Cardiac muscle cell (in vitro differentiated cells and primary cell): ENCODE measurements at regions not wholly inside any gene's neighbourhood (a gene's known extent, or its start where the extent isn't known, plus 50 kb on each side); places are given as distances from the start of the nearest gene placed in this dataset.
"Not testable (repeated sequence)": the region's sequence is repeated elsewhere in the genome, so short reads cannot be mapped to it uniquely, and the experiment has no call there.

Experiments
- DNase-seq, 2 donors: peaks; one replicate each; pipeline versions ENCODE4 v3.0.0 to v3.0.0-alpha.2; 2010 to 2017; ENCODE audit warnings: low read depth in 1 of 2, low spot score in 1 of 2
- H3K27ac ChIP-seq: fragments of 200-600 bp; sonication (generic); 2 replicates; pipeline ENCODE4 v1.5.1; 2016
- H3K27me3 ChIP-seq: fragments of 200-600 bp; sonication (generic); 2 replicates; pipeline ENCODE4 v1.6.0; 2016; ENCODE audit warnings: control low read depth
- H3K36me3 ChIP-seq: fragments of 200-600 bp; sonication (generic); 2 replicates; pipeline ENCODE4 v1.5.1; 2016; ENCODE audit warnings: control low read depth
- H3K4me1 ChIP-seq: fragments of 200-600 bp; sonication (generic); 2 replicates; pipeline ENCODE4 v1.8.1; 2017; ENCODE audit warnings: low read depth, mild to moderate bottlenecking, mixed run types
- H3K4me3 ChIP-seq: fragments of 200-600 bp; sonication (generic); 2 replicates; pipeline ENCODE4 v1.5.1; 2016; ENCODE audit warnings: mild to moderate bottlenecking
- H3K9me3 ChIP-seq: fragments of 200-600 bp; sonication (generic); 2 replicates; pipeline ENCODE4 v1.5.1; 2017; ENCODE audit warnings: low read depth, mild to moderate bottlenecking, control low read depth
- CTCF ChIP-seq: IDR thresholded peaks from 2 replicates; pipeline ENCODE4 v1.5.1; 2012; ENCODE audit warnings: low read depth, mild to moderate bottlenecking, low read length

DNA sequence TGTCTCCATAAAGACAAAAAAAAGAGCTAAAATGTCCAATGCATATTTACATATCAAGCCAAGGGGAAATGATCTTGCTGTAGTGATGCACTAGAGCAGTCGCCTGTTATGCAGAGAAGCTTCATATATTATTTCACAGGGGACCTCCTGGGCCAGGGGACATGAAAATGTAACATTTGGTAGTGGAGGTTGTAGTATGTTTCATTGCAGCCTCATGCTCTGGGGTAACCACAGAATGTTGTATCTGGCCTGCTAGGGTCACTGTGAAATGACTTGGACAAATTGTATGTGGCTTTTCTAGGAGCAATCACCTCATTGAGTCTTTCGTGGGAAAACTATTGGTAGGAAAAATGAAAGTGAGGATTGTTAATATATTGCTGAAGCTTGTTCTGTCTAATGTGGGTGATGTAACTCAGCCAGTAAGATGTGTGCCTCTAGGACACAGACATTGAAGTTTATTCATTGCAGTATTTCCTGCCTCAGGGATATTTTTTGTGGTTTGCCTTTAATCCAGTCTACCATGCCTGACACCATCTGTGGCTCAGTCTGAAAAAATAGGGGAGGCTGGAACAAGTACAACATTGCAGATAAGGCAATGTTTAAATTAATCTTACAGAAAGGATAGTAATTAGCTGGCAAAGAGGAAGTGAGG lies 430.8 kb upstream of the TNC start:
- Histone ChIP-seq H3K36me3 (no peaks in the 10 kb centered on the region), H3K27ac (no peak overlapping the region), H3K4me1 (no peaks in the 10 kb centered on the region), H3K4me3 (no peak overlapping the region), H3K27me3 (no peaks in the 10 kb centered on the region), H3K9me3 (no peaks in the 10 kb centered on the region)
- peak in 1 of 2 donors; percentile 18 for DNase-seq
- no peak for TF ChIP-seq CTCF

DNA sequence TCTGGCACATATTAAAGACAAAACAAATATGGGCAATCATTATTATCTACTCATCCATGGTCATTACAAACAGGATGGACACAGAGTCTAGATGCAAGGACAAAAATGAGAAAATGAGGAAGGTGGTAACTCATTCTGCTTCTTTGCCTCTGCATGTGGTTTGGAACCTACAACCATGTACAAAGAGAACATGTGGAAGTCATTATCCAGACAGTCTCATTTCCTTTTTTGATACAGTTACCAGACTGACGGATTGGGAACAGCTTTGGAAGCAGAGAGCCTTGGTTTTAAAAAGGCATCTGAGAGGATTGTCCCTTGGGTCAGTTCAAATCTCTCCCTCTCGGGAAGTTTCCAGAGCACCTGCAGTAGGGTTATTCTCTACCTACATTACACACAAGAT lies 433.4 kb upstream of the TNC start:
- Histone ChIP-seq H3K4me3 (no peak overlapping the region), H3K4me1 (no peaks in the 10 kb centered on the region), H3K9me3 (no peaks in the 10 kb centered on the region), H3K36me3 (no peaks in the 10 kb centered on the region), H3K27ac (no peak overlapping the region), H3K27me3 (no peaks in the 10 kb centered on the region)
- peak in 1 of 2 donors; percentile 11 for DNase-seq
- no peak for TF ChIP-seq CTCF

GRCh38 chr9:115553060-115553773 lies 435.3 kb upstream of the TNC start:
- no peaks in the 10 kb centered on the region for H3K27me3 ChIP-seq
- no peak for TF ChIP-seq CTCF
- no peaks in the 10 kb centered on the region for H3K4me1 ChIP-seq
- H3K4me3 ChIP-seq = no peak overlapping the region
- no peak overlapping the region for H3K27ac ChIP-seq
- H3K36me3 ChIP-seq = no peaks in the 10 kb centered on the region
- no peaks in the 10 kb centered on the region for H3K9me3 ChIP-seq
- DNase-seq = peak in 1 of 2 donors; percentile 6

GRCh38 chr9:115556432-115556831 lies 438.5 kb upstream of the TNC start:
- TF ChIP-seq CTCF = no peak
- H3K4me3 ChIP-seq = no peak overlapping the region
- H3K4me1 ChIP-seq = no peaks in the 10 kb centered on the region
- DNase-seq = no peak
- no peaks in the 10 kb centered on the region for H3K36me3 ChIP-seq
- H3K27ac ChIP-seq = no peak overlapping the region
- H3K9me3 ChIP-seq = no peaks in the 10 kb centered on the region
- no peaks in the 10 kb centered on the region for H3K27me3 ChIP-seq

DNA sequence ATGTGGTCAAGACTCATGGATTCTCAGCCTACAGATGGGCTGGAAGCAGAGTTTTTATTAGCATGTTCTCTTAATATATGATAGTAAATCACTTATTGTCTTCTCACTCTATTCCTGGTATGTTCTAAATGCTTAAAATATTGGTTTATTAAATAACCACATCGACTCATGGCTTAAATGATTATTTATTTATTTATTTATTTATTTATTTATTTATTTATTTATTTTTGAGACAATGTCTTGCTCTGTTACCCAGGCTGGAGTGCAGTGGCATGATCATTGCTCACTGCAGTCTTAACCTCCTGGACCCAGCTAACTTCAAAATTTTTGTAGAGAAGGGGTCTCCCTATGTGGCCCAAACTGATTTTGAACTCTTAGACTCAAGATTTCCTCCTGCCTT lies 457.2 kb upstream of the TNC start:
- Histone ChIP-seq H3K4me1 (no peaks in the 10 kb centered on the region), H3K4me3 (no peak overlapping the region), H3K36me3 (no peaks in the 10 kb centered on the region), H3K27ac (no peak overlapping the region), H3K9me3 (no peaks in the 10 kb centered on the region), H3K27me3 (no peaks in the 10 kb centered on the region)
- no peak for DNase-seq
- no peak for TF ChIP-seq CTCF

DNA sequence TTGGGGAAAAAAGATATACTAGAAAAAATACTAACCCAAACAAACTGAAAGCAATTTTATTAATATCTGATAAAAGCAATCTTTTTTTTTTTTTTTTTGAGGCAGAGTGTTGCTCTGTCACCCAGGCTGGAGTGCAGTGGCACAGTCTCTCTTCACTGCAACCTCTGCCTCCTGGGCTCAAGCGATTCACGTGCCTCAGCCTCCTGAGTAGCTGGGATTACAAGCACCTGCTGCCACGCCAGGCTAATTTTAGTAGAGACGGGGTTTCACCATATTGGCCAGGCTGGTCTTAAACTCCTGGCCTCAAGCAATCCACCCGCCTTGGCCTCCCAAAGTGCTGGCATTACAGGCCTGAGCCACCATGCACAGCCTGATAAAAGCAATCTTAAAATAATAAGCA lies 467.5 kb upstream of the TNC start:
- not testable (repeated sequence) for DNase-seq

More for the DNA sequence above, 467.5 kb upstream of the TNC start:
- H3K9me3 ChIP-seq, H3K36me3 ChIP-seq, H3K27ac ChIP-seq, H3K27me3 ChIP-seq, H3K4me3 ChIP-seq: not testable (repeated sequence)
- H3K4me1 ChIP-seq = peaks cover 11% of the 10 kb centered on the region
